HEK293 (cell line): ENCODE measurements at regions not wholly inside any gene's neighbourhood (a gene's known extent, or its start where the extent isn't known, plus 50 kb on each side); places are given as distances from the start of the nearest gene placed in this dataset.

Source experiments
- MEIS1 ChIP-seq: sonication (generic); formaldehyde crosslinking; IDR thresholded peaks from 2 replicates; pipeline ENCODE4 v1.8.1; 2022; ENCODE audit warnings: missing genetic modification reagents, mild to moderate bottlenecking, borderline replicate concordance
- REPIN1 ChIP-seq: fragments of 450-650 bp; formaldehyde crosslinking; IDR thresholded peaks from 2 replicates; pipeline ENCODE4 v1.5.1; 2017; ENCODE audit warnings: missing biosample characterization, missing genetic modification characterization, low read depth
- REST ChIP-seq: fragments of 450-650 bp; formaldehyde crosslinking; IDR thresholded peaks from 2 replicates; pipeline ENCODE4 v1.5.1; 2016; ENCODE audit warnings: missing biosample characterization, missing genetic modification characterization
- ZNF248 ChIP-seq: fragments of 450-650 bp; formaldehyde crosslinking; IDR thresholded peaks from 2 replicates; pipeline ENCODE4 v1.5.1; 2017; ENCODE audit warnings: missing biosample characterization, missing genetic modification characterization
- ZNF341 ChIP-seq: fragments of 450-650 bp; formaldehyde crosslinking; IDR thresholded peaks from 2 replicates; pipeline ENCODE4; 2016; ENCODE audit warnings: low read depth, missing biosample characterization, missing genetic modification characterization
- ZNF707 ChIP-seq: fragments of 450-650 bp; formaldehyde crosslinking; IDR thresholded peaks from 2 replicates; pipeline ENCODE4 v1.5.1; 2016; ENCODE audit warnings: missing biosample characterization, missing genetic modification characterization
- ZNF792 ChIP-seq: fragments of 450-650 bp; formaldehyde crosslinking; IDR thresholded peaks from 2 replicates; pipeline ENCODE4 v1.5.1; 2016; ENCODE audit warnings: missing biosample characterization, missing genetic modification characterization
- TF ChIP-seq, protein P1 (sequence below): fragments of 450-650 bp; formaldehyde crosslinking; IDR thresholded peaks from 2 replicates; pipeline ENCODE4 v1.5.1; 2016; ENCODE audit warnings: missing biosample characterization, missing genetic modification characterization
- TF ChIP-seq, protein P2 (sequence below): fragments of 450-650 bp; formaldehyde crosslinking; IDR thresholded peaks from 2 replicates; pipeline ENCODE4 v1.5.1; 2016; ENCODE audit warnings: missing biosample characterization, missing genetic modification characterization, low read depth

- TF ChIP-seq, protein P1, sequence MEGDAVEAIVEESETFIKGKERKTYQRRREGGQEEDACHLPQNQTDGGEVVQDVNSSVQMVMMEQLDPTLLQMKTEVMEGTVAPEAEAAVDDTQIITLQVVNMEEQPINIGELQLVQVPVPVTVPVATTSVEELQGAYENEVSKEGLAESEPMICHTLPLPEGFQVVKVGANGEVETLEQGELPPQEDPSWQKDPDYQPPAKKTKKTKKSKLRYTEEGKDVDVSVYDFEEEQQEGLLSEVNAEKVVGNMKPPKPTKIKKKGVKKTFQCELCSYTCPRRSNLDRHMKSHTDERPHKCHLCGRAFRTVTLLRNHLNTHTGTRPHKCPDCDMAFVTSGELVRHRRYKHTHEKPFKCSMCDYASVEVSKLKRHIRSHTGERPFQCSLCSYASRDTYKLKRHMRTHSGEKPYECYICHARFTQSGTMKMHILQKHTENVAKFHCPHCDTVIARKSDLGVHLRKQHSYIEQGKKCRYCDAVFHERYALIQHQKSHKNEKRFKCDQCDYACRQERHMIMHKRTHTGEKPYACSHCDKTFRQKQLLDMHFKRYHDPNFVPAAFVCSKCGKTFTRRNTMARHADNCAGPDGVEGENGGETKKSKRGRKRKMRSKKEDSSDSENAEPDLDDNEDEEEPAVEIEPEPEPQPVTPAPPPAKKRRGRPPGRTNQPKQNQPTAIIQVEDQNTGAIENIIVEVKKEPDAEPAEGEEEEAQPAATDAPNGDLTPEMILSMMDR (tag by site-specific recombination): no peak
- TF ChIP-seq REPIN1 (tag by site-specific recombination) (no peak), REST (no peak), ZNF341 (tag by site-specific recombination) (no peak), ZNF792 (no peak), ZNF707 (tag by site-specific recombination) (no peak), MEIS1 (CRISPR knock-in tag) (no peak), ZNF248 (tag by site-specific recombination) (no peak)
- TF ChIP-seq, protein P2, sequence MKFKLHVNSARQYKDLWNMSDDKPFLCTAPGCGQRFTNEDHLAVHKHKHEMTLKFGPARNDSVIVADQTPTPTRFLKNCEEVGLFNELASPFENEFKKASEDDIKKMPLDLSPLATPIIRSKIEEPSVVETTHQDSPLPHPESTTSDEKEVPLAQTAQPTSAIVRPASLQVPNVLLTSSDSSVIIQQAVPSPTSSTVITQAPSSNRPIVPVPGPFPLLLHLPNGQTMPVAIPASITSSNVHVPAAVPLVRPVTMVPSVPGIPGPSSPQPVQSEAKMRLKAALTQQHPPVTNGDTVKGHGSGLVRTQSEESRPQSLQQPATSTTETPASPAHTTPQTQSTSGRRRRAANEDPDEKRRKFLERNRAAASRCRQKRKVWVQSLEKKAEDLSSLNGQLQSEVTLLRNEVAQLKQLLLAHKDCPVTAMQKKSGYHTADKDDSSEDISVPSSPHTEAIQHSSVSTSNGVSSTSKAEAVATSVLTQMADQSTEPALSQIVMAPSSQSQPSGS (tag by site-specific recombination): no peak
Observed at GRCh38 chr21:43321111-43321510, 105.8 kb downstream of the SIK1 start.
